ENCODE measurements at regions not wholly inside any gene's neighbourhood (a gene's known extent, or its start where the extent isn't known, plus 50 kb on each side); places are given as distances from the start of the nearest gene placed in this dataset.
"Not testable (repeated sequence)": the region's sequence is repeated elsewhere in the genome, so short reads cannot be mapped to it uniquely, and the experiment has no call there.

- no peak overlapping the region for H3K27ac Mint-ChIP-seq
- DNase-seq (ENCODE audit: low spot score in 2 of 2, unreplicated experiment in 2 of 2) = no peak
- H3K9me3 Mint-ChIP-seq = peaks cover 23% of the 10 kb centered on the region
- TF ChIP-seq CTCF (IDR thresholded peaks at IDR 0.05; ENCODE audit: unreplicated experiment) = no peak
- H3K27me3 Mint-ChIP-seq (ENCODE audit: low read depth) = no peaks in the 10 kb centered on the region
- H3K4me3 Mint-ChIP-seq = no peak overlapping the region
- no peaks in the 10 kb centered on the region for H3K36me3 Mint-ChIP-seq
- H3K4me1 Mint-ChIP-seq = no peaks in the 10 kb centered on the region
Observed at GRCh38 chr4:125573368-125573767, 258.6 kb downstream of the FAT4 start.

- H3K27me3 Mint-ChIP-seq (ENCODE audit: low read depth) = no peaks in the 10 kb centered on the region
- H3K4me3 Mint-ChIP-seq = no peak overlapping the region
- TF ChIP-seq CTCF (IDR thresholded peaks at IDR 0.05; ENCODE audit: unreplicated experiment) = no peak
- no peak for DNase-seq (ENCODE audit: low spot score in 2 of 2, unreplicated experiment in 2 of 2)
- H3K27ac Mint-ChIP-seq = no peak overlapping the region
- no peaks in the 10 kb centered on the region for H3K36me3 Mint-ChIP-seq
- no peaks in the 10 kb centered on the region for H3K4me1 Mint-ChIP-seq
- H3K9me3 Mint-ChIP-seq = peaks cover 18% of the 10 kb centered on the region
Observed at GRCh38 chr4:125573786-125574185, 259.0 kb downstream of the FAT4 start.

GRCh38 chr4:125582302-125582701 is 267.5 kb downstream of the FAT4 start:
- H3K36me3 Mint-ChIP-seq = no peaks in the 10 kb centered on the region
- no peaks in the 10 kb centered on the region for H3K27me3 Mint-ChIP-seq (ENCODE audit: low read depth)
- no peak overlapping the region for H3K4me3 Mint-ChIP-seq
- no peak for TF ChIP-seq CTCF (IDR thresholded peaks at IDR 0.05; ENCODE audit: unreplicated experiment)
- H3K9me3 Mint-ChIP-seq = no peaks in the 10 kb centered on the region
- H3K4me1 Mint-ChIP-seq = no peaks in the 10 kb centered on the region
- DNase-seq (ENCODE audit: low spot score in 2 of 2, unreplicated experiment in 2 of 2) = no peak
- no peak overlapping the region for H3K27ac Mint-ChIP-seq

- H3K9me3 Mint-ChIP-seq = peaks cover 6% of the 10 kb centered on the region
- no peaks in the 10 kb centered on the region for H3K4me1 Mint-ChIP-seq
- no peak for TF ChIP-seq CTCF (IDR thresholded peaks at IDR 0.05; ENCODE audit: unreplicated experiment)
- no peak overlapping the region for H3K4me3 Mint-ChIP-seq
- H3K27me3 Mint-ChIP-seq (ENCODE audit: low read depth) = no peaks in the 10 kb centered on the region
- no peaks in the 10 kb centered on the region for H3K36me3 Mint-ChIP-seq
- H3K27ac Mint-ChIP-seq = no peak overlapping the region
- no peak for DNase-seq (ENCODE audit: low spot score in 2 of 2, unreplicated experiment in 2 of 2)
Observed at GRCh38 chr4:125590158-125590557, 275.4 kb downstream of the FAT4 start.

- no peak for TF ChIP-seq CTCF (IDR thresholded peaks at IDR 0.05; ENCODE audit: unreplicated experiment)
- DNase-seq (ENCODE audit: low spot score in 2 of 2, unreplicated experiment in 2 of 2) = no peak
- H3K27me3 Mint-ChIP-seq (ENCODE audit: low read depth) = no peaks in the 10 kb centered on the region
- H3K9me3 Mint-ChIP-seq = peaks cover 6% of the 10 kb centered on the region
- no peaks in the 10 kb centered on the region for H3K4me1 Mint-ChIP-seq
- H3K4me3 Mint-ChIP-seq = no peak overlapping the region
- H3K27ac Mint-ChIP-seq = no peak overlapping the region
- no peaks in the 10 kb centered on the region for H3K36me3 Mint-ChIP-seq
Observed at GRCh38 chr4:125591290-125591689, 276.5 kb downstream of the FAT4 start.

GRCh38 chr4:125594056-125594602 is 279.4 kb downstream of the FAT4 start:
- no peak for TF ChIP-seq CTCF (IDR thresholded peaks at IDR 0.05; ENCODE audit: unreplicated experiment)
- no peaks in the 10 kb centered on the region for H3K36me3 Mint-ChIP-seq
- H3K27me3 Mint-ChIP-seq (ENCODE audit: low read depth) = no peaks in the 10 kb centered on the region
- no peak overlapping the region for H3K4me3 Mint-ChIP-seq
- peaks cover 3% of the 10 kb centered on the region for H3K4me1 Mint-ChIP-seq
- H3K27ac Mint-ChIP-seq = no peak overlapping the region
- peaks cover 6% of the 10 kb centered on the region for H3K9me3 Mint-ChIP-seq
- DNase-seq (ENCODE audit: low spot score in 2 of 2, unreplicated experiment in 2 of 2) = no peak

- H3K4me3 Mint-ChIP-seq; DNase-seq (ENCODE audit: low spot score in 2 of 2, unreplicated experiment in 2 of 2); H3K36me3 Mint-ChIP-seq; H3K4me1 Mint-ChIP-seq; H3K27ac Mint-ChIP-seq; H3K27me3 Mint-ChIP-seq (ENCODE audit: low read depth): not testable (repeated sequence)
- peaks cover 10% of the 10 kb centered on the region for H3K9me3 Mint-ChIP-seq
Observed at GRCh38 chr4:125605926-125606325, 291.2 kb downstream of the FAT4 start.
